ENCODE measurements at regions not wholly inside any gene's neighbourhood (a gene's known extent, or its start where the extent isn't known, plus 50 kb on each side); places are given as distances from the start of the nearest gene placed in this dataset.

GRCh38 chr12:103198499-103198898 is 241.0 kb downstream of the ASCL1 start:
- TF ChIP-seq, protein P1, sequence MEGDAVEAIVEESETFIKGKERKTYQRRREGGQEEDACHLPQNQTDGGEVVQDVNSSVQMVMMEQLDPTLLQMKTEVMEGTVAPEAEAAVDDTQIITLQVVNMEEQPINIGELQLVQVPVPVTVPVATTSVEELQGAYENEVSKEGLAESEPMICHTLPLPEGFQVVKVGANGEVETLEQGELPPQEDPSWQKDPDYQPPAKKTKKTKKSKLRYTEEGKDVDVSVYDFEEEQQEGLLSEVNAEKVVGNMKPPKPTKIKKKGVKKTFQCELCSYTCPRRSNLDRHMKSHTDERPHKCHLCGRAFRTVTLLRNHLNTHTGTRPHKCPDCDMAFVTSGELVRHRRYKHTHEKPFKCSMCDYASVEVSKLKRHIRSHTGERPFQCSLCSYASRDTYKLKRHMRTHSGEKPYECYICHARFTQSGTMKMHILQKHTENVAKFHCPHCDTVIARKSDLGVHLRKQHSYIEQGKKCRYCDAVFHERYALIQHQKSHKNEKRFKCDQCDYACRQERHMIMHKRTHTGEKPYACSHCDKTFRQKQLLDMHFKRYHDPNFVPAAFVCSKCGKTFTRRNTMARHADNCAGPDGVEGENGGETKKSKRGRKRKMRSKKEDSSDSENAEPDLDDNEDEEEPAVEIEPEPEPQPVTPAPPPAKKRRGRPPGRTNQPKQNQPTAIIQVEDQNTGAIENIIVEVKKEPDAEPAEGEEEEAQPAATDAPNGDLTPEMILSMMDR (IDR thresholded peaks at IDR 0.05; ENCODE audit: low read depth, low read length): no peak
- no peak for TF ChIP-seq EZH2phosphoT487 (IDR thresholded peaks at IDR 0.05; ENCODE audit: low read depth)

Measured in OCI-LY3 (cell line).